GM18499 (cell line): ENCODE measurements at regions not wholly inside any gene's neighbourhood (a gene's known extent, or its start where the extent isn't known, plus 50 kb on each side); places are given as distances from the start of the nearest gene placed in this dataset.

ENCODE experiments used
- ATAC-seq: cut with Tn5 transposase; IDR thresholded peaks from one replicate; pipeline ENCODE4 v1.9.1; 2021; ENCODE audit warnings: moderate number of reproducible peaks; ENCODE audit not compliant: insufficient read depth, unreplicated experiment

DNA sequence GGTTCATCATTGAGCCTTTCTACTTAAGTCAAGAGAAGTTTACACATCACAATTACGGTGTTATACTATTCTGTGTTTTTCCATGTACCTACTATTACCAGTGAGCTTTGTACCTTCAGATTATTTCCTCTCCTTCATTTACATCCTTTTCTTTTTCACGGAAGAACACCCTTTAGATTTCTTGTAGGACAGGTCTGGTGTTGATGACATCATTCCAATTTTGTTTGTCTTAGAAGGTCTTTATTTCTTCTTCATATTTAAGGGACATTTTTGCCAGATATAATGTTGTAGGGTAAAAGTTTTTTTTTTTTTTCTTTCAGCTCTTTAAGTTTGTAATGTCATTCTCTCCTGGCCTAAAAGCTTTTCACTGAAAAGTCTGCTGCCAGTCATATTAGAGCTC lies 637.1 kb upstream of the RIOK2 start:
- no peak for ATAC-seq

DNA sequence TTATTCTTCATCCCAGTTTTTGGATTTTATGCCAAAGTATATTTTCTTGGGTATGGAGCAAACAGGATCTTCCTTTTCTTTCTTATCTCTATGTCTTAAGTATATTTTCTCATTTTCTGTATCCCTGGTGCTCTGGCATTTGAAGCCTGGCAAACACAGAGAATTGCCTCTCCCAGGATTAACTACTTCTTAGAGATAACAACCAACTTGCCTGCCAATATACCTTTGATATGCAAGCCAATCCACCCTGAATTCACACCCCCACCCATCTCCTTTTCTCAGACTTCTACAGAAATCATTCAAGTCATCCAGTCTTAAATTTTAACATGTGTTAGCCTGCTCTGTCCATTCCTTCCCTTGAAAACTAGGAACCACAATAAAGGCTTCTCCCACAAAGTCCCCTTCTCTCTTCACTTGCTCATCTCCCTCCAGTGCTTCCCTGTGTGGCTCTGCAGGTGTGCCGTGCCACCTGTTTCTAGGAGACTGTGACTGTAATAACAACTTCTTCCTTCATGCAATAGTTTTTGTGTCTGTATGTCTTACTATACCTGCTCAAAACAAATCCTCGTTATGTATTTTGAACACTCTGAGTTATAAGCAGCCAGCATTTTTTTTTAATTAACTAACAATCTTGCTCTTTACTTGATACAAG lies 649.7 kb upstream of the RIOK2 start:
- no peak for ATAC-seq

DNA sequence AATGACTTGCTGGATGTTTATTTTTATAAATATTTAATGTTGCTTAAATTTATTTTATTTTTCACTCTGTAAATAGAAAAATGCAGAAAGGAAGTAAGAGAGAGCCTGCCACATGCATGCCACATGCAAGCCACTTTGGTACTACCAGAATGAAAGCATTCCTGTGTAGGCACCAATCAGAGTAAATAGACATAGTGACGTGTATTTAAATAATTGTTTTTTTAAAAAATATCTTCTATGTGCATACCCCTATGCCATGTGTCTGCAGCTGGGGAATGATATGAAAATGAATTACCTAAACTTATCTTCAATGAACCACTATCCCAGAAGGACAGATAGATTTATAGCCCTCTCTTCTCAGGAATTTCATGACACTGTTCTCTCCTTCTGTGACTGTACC lies 651.5 kb upstream of the RIOK2 start:
- ATAC-seq = no peak

DNA sequence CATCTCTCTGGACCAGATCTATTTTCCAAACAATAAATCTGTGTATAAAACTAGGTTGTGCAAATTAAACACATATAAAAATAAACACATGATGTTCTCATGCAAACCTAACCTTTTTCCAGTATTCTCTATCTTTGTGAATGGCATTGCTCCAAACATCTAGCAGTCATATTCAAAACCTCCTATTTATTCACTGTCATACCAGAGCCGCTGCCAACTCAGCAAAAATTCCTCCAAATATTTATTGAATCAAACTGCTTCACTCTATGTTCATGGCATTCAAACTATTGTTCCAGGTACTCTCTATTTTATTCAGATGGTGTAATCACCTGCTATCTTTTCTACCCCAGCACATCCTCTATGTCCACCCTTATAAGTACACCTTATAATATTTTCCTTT lies 652.1 kb upstream of the RIOK2 start:
- ATAC-seq = no peak

DNA sequence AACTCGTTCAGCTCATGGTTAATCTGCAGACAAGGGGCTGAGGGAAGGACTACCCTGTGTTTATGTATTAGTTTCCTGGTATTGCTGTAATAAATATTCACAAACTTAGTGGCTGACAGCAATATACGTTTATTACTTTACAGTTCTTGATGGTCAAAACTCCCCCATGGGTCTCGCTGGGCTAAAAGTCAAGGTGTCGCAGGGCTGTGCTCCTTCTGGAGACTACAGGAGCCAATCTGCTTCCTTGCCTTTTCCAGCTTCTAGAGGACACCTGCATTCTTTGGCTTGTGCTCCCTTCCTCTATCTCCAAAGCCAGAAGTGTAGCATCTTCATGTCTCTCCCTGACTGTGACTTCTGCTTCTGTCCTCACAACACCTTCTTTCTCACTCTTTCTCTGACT lies 653.8 kb upstream of the RIOK2 start:
- ATAC-seq = no peak

DNA sequence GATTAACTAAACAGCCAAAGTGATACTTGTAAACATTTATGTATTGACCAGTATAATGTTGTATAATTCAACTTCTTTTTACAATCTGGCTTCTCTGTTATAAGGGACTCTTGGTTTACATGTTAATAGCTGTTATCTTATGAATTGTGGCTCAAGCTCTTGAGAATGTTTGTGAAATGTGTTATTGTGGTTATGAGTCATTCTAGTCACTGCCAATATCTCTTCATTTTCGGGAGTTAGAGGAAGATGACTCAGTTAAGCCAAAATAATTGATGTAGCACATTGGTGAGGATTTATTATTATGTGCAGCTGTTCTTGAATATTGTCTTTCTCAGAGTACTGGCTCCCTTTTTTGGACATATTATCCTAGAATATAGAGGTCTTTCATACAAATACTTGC lies 655.2 kb upstream of the RIOK2 start:
- ATAC-seq = peak; percentile 99

DNA sequence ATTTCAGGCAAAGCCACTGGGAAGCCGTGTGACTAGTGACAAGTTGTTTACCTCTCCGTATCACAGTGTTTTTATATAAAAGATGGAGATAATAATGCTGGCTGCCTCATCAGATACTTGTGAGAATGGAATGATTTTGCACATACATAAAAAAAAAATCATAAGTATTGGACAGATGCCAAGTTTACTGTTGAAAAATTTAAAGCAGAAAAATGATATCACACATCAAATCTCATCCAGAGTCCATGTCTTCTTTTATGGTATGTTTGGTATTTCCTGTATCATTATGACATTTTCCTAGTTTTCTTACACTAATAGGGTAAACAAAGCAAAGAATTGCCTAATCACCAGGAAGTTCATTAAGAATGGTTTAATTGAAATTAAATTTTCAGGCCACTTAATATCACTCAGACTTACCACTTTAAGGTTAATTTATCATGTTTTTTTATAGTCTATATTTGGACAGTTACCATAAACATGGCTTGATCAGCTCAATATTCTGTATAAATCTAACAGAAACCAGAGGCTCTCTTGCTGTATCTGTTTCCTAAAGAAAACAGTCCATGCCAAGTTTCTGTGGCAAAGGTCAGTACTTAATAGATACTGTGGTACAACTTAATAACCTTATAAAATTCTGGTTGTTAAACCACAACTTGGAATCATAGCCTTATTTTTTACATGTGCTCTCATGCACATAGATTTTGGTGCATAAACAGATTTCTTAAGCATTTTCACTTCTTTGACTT lies 656.5 kb upstream of the RIOK2 start:
- ATAC-seq = no peak

DNA sequence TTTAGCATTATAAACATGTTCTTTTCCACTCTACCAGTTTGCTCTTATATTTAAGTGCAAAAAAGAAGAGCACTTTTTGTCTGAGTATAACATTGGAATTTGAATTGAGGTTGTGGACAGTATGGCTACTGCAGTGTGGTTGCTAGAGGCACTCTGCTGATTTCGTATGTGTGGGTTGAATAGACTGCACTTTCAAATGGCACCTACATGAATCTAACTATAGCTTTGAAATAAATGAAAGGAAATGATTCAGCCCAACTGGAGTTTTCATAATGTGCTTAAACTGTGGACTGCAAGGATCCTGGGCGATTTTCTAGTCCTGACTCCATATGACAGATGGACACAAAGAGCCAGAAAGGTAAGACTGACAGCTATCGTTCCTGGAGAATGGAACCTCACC lies 657.6 kb upstream of the RIOK2 start:
- ATAC-seq = no peak

DNA sequence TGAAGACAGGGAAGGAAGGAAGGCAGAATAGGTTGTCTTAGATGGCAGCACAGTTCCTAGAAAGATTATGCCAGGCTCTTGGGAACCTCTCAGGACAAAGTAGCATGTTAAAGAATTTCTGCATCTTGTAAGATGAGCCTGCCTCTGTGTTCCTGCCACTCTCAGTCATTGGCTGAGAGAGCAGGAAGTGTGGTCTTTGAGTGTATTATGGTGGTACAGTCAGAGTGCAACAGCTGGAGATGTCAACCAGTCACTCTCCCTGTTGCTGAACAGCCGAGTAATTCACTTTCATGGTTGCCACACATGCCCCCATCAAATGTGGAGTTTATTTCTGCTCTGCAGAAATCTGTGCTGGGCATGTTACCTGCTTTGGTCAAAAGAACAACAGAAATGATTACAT lies 659.6 kb upstream of the RIOK2 start:
- ATAC-seq = no peak

DNA sequence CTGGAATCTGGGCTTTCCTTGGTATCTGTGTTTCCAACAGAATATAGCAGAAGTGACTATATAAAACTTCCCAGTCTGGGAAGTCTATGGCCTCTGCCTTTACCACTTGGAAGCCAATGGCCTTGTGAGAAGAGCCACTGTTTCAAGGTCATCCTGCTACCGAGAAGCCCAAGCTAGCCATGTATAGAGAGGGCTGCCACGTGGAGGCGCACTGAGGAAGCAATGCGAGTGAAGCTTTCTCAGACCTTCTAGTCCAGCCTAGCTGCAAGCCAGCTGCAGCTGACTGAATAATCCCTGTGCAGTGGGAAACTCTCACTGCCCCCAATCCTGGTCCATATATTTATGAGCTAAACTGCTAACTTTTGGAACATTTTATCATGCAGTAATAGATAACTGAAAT lies 661.8 kb upstream of the RIOK2 start:
- ATAC-seq = no peak

DNA sequence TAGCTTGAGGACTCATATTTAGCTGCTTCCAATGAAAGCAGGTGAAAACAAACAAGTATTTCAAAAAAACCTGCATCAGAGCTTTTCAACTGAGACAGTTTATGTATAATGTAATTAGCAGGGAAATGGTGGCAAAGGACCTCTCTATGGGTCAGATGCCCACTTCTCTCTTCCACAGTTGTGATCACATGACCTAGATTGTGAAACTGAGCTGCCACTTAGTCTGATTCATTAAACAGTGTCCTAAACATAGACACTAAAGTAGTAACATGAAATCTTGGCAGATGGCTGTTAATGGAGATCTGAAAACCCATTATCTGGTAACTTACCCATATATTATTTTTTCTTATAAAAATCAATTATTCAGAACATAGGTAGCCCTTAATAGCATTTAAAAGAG lies 663.6 kb upstream of the RIOK2 start:
- no peak for ATAC-seq

DNA sequence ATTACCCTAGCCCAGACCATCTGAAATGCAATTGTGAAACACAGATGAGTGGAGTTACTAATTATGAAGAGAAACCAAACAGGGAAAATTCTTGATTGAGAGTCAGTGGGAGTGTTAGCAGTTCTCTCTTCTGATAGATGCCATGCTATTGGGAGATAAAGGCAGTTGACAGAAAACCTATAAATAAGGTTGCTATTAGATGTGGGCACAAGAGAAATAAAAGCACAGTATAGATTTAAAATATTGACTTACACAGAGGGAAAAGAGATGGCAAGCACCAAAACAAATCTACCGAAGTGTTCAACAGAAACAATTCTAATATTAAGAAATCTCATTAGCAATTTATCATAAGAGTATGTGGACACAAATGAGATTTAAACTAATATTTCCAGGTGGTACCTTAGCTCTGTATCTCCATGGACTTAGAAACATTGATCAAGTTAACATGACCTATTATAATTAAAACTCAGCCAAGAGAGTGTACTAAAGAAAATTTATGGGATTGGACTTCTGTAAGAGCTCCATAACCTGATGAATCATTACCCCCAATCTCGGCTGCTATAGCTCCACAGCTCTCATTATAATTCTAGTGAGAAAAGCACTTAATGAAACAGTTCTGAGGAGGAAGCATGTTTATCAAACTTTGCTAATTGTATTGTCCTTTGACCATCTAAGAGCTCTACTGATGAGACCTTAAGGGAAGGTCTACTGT lies 665.0 kb upstream of the RIOK2 start:
- ATAC-seq = no peak

DNA sequence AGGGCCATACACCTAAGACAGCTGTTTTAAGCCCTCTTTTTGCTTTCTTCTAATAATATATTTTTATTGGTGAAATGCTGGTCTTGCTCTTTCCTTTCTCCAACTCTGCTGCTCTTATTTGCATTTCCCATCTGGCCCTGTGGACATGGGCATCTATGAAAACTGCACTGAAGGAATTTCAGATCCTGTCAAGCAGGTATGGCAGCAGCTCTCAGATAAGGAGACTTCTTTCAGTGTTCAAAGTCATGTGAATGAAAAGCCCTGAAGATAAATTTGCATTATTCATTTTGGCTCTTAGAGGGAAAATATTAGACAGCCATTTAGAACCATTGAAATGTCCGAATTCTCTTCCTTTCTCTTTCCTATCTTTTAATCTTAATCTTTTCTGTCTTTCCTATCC lies 668.0 kb upstream of the RIOK2 start:
- ATAC-seq = no peak

DNA sequence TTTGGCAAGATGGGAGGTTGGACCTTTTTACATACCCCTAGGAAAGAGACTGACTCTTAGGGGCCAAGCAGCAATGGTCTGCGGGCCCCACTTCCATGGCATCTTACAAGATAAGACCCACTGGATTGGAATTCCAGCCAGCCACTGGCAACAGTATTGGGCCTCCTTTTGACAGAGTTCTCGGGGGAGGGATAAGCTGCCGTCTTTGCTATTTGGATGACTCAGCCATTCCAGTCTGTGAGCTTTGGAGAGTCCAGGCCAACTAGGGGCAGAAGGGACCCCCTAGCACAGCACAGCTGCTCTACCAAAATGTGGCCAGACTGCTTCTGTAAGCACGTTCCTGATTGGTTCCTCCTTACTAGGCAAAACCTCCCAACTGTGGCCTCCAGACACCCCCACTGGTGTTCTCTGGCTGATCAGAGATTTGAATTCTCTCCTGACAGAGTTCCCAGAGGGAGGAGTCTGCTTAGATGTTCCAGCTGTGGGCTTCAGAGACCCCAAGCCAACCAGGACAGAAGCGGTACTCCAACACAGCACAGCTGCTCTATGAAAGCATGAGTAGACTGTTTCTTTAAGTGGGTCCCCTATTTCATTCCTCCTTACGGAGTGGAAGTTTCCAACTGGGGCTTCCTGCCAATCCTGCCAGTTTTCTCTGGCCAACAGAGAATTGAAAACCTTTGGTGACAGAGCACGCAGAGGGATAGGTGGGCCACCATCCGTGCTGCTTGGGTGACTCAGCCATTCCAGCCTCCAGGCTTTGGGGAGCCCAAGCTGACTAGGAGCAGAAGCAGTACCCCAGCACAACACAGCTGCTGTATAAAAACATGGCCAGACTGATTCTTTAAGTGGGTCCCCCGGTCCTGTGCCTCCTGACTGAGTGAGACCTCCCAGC lies 672.1 kb upstream of the RIOK2 start:
- ATAC-seq = no peak

DNA sequence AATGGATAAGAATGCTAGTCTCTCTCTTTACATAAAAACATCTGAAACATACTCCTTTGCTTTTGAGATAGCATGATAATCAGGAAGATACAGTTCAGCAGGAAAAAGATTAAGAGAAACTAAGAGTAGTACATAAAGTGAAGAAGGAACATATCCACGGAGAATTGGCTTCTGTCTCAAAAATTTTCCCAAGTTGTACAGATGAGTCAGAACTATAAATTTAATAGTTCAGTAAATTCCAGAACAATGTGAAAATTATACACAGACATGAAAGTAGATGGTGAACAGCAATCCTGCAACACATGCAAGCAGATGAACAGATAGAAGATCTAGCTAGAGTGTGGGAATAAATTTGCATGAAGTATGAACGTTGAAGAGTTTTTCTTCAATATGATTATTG lies 691.4 kb upstream of the RIOK2 start:
- no peak for ATAC-seq

DNA sequence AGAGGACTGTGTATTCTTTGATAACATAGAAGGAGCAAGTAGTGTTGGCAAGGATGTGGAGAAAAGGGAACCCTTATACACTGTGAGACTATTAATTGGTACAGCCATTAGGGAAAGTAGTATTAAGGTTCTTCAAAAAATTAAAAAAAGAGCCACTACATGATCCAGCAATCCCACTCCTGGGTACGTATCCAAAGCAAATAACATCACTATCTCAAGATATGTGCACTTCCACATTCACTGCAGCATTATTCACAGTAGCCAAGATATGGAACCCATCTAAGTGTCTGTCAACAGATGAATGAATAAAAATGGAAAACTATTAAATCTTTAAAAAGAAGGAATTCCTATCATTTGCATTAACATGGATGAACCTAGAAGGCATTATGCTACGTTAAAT lies 693.2 kb upstream of the RIOK2 start:
- ATAC-seq = no peak

DNA sequence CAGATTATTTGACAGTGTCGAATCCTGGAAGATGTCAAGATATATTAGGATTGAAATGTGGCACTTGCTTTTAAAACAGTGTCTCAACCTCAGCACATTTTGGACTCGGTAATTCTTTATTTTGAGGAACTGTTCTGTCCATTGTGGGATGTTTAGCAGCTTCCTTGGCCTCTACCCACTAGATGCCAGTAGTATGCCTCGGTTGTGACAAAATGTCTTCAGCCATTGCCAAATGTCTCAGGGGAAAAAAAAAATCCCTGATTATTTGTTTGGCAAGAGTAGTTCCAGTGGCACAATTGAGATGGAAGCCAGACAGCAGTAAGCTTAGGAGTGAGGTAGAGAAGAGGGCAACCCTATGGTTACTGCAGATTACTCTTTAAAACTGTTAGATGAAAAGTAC lies 694.5 kb upstream of the RIOK2 start:
- ATAC-seq = no peak

DNA sequence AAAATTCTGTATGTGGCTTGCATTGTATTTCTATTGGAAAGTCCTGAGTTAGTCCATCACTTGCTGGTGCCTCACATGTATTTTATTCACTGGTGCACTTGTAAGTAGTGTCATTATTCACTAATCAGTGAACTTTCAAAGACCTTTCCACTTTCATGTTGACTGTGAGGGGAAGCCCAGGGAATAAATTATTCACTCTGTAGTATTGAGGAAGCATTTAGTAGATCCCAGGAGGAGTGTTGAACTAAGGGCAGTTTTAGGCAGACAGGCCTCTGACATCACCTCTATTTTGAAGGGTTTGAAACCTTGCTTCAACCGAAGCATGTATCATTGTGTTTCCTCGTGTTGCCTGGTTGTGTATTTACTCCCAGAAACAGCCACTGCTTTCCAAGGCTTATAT lies 705.4 kb upstream of the RIOK2 start:
- peak; percentile 99 for ATAC-seq

DNA sequence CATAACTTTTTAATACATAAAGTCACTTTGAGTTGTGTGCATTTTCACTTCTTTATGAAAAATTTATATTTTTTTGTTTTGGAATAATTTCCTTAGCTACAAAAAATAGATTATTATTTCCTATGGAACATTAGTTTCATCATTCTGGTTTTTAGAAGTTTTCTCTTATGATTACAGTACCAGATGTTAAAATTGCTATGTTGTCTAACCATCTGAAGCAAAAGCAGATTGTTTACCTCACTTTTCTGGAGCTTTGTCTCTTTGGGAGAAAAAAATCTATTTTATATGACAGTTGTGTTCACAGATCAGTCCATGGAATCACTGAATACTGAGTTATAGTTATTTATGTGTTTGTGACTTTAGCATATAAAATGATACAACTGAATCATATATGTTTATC lies 708.9 kb upstream of the RIOK2 start:
- ATAC-seq = no peak

DNA sequence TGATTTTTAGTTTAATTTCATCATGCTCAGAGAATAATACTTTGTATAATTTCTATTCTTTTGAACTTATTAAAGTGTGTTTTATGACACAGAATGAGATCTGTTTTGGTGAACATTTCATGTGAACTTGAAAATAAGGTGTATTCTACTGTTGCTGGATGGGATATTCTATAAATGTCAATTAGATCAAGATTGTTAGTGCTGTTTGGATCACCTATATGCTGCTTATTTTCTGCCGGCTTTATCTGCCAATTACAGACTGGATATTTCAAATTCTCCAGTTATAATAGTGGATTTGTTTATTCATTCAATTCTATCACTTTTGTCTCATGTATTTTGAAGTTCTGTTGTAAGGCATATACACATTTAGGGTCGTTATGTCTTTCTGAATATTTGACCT lies 720.7 kb upstream of the RIOK2 start:
- ATAC-seq = no peak

DNA sequence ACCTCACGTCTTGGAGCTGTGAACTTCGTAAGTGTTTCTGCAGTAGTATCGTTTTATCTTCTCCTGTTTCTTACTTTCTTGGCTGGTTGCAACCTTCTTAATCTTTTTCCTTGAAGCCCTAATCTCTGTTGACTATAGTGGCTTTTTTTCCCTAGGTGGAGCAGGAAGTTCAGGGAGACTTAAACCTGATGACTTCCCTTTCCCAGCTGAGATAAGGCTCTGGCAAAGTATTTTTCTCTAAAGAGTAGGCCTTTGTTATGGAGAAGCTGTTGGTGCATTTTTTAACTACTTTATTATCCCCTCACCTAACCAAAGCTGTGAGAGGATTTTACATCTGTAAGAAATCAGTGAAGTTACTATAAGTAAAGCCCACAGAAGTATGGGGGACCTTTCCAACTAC lies 723.1 kb upstream of the RIOK2 start:
- no peak for ATAC-seq
